ENCODE measurements at regions not wholly inside any gene's neighbourhood (a gene's known extent, or its start where the extent isn't known, plus 50 kb on each side); places are given as distances from the start of the nearest gene placed in this dataset.

DNA sequence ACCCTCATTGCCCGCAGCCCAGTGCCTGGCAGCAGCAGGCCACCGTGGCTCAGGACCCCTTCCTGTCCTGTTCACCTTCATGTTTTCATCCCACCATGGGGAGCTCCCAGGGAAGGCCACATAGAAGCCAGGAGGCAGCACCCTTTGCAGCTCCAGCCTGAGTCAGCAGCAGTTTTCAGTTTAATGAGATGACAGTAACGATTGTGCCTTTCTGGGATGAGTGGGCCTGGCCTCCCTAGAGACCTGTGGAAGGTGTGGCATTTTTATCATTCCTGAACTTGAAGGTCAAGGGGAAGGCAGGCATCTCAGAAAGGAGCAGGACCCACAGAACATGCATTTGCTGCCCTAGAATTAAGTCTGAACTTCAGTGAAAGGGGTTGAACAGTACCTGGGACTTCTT is 532.8 kb downstream of the FUT8 start:
- Mint-ChIP-seq H3K36me3 (no peaks in the 10 kb centered on the region), H3K27ac (no peak overlapping the region), H3K27me3 (peaks cover 5% of the 10 kb centered on the region), H3K9me3 (peaks cover 1% of the 10 kb centered on the region), H3K4me3 (no peak overlapping the region), H3K4me1 (peaks cover 50% of the 10 kb centered on the region)
- no peak for DNase-seq

DNA sequence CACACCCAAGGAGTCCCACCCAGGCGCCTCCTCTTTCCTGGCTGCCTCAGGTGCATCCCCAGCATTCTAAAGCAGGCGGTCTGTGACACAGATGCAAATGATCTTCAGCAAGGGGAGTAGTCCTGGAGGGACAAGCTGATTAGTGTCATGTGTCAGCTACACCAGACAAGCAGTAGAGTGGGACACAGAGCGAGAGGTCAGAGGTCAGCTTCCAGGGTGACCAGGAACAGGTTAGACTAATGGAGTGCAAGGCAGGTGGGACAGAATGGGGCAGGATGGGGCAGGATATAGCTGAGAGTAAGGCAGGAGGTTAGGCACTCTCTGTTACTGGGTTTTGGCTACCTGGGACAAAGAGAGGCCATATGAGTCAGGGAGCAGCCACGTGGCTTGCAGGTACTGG is 534.0 kb downstream of the FUT8 start:
- no peak for DNase-seq
- Mint-ChIP-seq H3K4me3 (no peak overlapping the region), H3K4me1 (peaks cover 51% of the 10 kb centered on the region), H3K27me3 (peaks cover 5% of the 10 kb centered on the region), H3K9me3 (peaks cover 1% of the 10 kb centered on the region), H3K27ac (no peak overlapping the region), H3K36me3 (no peaks in the 10 kb centered on the region)

DNA sequence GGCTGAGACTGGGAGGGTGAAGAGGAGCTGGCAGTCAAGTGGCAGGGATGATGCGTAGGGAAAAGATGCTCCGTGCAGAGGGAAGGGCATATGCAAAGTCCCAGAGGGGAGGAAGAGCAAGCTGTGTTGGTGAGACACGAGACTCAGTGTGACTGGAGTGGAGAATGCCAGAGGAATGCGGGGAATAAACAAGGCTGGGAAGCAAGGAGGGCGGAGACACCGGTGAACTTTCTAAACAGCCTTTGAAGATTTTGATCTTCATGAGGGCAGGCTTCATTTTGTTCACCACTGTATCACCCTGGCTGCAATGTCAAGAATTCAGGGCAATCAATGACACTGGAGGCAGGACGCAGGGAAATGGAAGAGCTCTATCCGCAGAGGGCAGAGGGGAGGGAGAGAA is 535.8 kb downstream of the FUT8 start:
- H3K9me3 Mint-ChIP-seq, result peaks cover 1% of the 10 kb centered on the region
- H3K36me3 Mint-ChIP-seq, result no peaks in the 10 kb centered on the region
- H3K4me1 Mint-ChIP-seq, result peaks cover 48% of the 10 kb centered on the region
- no peak overlapping the region for H3K4me3 Mint-ChIP-seq
- peak overlapping the region; percentile 57 for H3K27ac Mint-ChIP-seq
- H3K27me3 Mint-ChIP-seq, result peaks cover 5% of the 10 kb centered on the region
- DNase-seq, result no peak

DNA sequence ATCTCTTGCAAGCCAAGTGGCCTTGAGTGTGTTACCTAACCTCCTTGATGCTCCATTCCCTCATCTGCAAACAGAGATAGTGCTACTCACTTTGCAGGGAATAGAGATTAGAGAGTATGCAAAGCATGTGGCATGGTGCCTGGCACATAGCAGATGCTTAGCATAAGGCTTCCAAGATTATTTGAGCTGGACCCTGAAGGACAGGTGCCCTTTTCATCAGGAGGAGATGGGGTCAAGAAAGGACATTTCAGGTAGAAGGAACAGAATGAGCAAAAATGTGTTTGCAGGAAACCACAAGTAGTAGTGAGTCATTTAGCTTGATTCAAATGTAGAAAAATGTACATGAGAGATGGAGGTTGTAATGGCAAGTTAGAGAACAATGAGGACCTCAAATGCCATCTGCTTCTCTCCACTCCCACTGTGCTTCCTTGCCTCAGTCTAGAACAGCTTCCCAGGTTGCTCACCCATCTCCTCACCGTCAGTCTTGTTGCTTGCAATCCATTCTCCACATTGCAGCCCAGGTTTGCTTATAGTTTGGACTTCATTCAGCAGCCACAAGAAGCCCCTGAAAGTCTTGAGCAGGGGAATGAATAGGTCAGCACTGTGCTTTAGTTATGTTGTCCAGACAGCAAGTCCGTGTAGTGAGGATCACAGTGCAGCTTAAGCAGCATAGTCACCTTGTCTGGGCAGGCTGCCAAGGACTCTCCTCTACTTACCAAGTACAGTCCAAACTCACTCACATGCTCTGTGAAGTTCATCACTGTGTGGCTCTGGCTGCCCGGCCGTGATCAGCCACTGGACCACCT is 536.3 kb upstream of the CCDC196 start:
- H3K4me1 Mint-ChIP-seq, result peaks cover 39% of the 10 kb centered on the region
- peak overlapping the region; percentile 86 for H3K27ac Mint-ChIP-seq
- peaks cover 1% of the 10 kb centered on the region for H3K9me3 Mint-ChIP-seq
- peak; percentile 51 for DNase-seq
- H3K27me3 Mint-ChIP-seq, result peaks cover 5% of the 10 kb centered on the region
- H3K36me3 Mint-ChIP-seq, result no peaks in the 10 kb centered on the region
- peak overlapping the region; percentile 38 for H3K4me3 Mint-ChIP-seq

DNA sequence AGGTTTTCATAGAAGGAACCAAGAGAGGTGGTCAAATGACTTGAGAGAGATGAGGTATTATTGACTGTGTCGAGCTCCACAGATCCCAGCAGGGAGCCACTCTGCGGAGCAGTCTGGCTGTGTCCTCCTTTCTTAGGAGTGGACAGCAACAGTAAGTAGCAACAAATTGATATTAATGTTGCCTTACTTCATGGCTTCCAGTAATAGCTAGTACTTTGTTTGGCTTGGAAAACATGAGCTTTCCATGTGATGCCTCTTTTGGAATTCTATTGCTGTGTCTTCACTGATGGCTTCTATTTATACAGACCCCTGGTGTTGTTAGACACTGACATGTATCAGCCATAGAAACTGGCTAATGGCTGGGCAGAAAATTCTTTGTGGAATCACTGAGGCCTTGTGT is 531.2 kb upstream of the CCDC196 start:
- Mint-ChIP-seq H3K9me3 (no peaks in the 10 kb centered on the region), H3K4me3 (no peak overlapping the region), H3K4me1 (peaks cover 23% of the 10 kb centered on the region), H3K27ac (no peak overlapping the region), H3K27me3 (no peaks in the 10 kb centered on the region), H3K36me3 (no peaks in the 10 kb centered on the region)
- DNase-seq, result no peak

DNA sequence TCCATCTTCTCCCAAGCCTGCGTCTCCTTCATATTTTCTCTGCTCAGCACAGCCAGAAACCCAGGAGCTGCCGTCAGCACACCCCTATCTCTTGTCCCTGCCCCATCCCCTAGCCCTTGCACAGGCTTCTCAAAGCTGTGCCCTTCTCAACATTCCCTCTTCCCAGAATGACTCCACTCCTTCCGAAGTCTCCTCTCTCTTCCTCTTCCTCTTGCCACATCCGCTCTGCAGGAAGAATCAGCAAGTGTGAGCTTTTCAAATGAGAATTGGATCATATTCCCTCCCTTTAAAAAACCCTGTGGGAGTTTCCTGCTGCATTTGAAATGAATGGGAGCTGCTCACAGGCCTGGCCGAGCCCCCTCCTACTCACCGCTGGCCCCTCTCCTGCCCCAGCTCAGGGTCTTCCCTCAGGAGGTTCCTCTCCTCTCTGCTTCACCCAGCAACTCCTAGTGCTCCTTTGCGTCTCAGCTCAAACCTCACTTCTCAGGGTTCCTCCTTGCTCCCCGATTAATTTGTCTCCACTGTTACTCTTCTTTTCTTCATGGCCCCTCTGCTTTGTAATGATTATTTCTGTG is 528.5 kb upstream of the CCDC196 start:
- no peak overlapping the region for H3K4me3 Mint-ChIP-seq
- no peaks in the 10 kb centered on the region for H3K9me3 Mint-ChIP-seq
- peaks cover 25% of the 10 kb centered on the region for H3K4me1 Mint-ChIP-seq
- H3K27me3 Mint-ChIP-seq, result peaks cover 2% of the 10 kb centered on the region
- no peak for DNase-seq
- no peak overlapping the region for H3K27ac Mint-ChIP-seq
- no peaks in the 10 kb centered on the region for H3K36me3 Mint-ChIP-seq

DNA sequence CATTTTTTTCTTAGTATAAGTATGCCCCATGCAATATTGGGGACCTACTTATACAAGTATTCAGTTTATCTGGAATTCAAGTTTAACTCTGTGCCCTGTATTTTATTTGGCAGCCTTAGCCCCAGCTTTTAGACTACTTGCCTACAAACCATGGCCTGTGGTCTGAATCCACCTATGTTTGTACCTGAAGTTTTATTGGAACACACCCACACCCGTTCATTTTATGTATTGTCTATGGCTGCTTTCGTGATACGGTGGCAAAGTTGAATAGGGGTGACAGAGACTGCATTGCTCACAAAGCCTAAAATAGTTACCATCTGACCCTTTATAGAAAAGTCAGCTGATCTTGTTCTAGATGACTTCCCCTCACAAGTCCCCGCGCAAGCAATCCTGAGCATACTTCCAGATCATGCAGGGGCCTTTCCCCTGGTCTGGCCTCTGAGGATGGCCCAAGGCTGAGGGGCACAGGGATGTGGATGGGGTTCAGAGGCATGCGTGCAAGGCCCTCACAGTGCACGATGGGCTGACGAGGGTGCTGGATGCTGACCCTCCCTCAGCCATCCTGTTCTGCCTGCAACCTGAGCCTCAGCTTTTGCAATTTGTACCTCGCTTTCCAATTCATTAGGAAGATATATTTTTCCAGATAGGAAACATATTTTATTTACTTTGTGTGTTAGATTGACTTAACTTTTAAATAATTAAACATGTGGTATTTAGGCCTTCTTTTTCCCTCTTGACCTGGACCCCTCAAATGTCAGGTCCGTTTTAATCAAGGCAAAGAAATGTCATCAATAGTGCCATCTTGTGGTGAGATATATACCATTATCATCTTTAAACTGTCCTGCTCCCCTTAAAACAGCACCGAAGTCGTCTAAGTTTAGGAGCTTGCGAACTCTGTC is 527.3 kb upstream of the CCDC196 start:
- Mint-ChIP-seq H3K4me1 (peaks cover 26% of the 10 kb centered on the region), H3K4me3 (no peak overlapping the region), H3K36me3 (no peaks in the 10 kb centered on the region), H3K9me3 (no peaks in the 10 kb centered on the region), H3K27ac (no peak overlapping the region), H3K27me3 (peaks cover 3% of the 10 kb centered on the region)
- no peak for DNase-seq

DNA sequence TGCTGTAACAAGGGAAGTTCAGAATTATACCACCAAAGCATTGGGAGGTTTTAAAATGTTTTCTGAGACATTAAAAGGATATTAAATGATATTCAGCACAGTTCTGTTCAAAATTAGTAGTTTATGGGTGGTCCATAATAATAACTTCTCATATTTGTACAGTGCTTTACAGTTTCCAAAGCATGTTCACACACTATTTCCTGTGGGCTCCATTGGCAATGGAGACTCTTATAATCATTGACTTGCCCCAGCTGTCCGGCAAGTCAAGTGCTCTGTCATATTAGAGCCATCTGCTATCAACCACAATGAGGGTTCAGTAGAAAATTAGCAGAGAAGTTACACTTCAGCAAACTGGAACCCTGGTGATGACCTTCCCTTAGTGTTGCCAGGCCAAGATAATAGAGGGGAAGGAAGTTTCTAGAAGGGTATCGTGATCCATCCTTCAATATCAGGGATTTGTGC is 526.6 kb upstream of the CCDC196 start:
- H3K27me3 Mint-ChIP-seq, result peaks cover 3% of the 10 kb centered on the region
- no peaks in the 10 kb centered on the region for H3K36me3 Mint-ChIP-seq

DNA sequence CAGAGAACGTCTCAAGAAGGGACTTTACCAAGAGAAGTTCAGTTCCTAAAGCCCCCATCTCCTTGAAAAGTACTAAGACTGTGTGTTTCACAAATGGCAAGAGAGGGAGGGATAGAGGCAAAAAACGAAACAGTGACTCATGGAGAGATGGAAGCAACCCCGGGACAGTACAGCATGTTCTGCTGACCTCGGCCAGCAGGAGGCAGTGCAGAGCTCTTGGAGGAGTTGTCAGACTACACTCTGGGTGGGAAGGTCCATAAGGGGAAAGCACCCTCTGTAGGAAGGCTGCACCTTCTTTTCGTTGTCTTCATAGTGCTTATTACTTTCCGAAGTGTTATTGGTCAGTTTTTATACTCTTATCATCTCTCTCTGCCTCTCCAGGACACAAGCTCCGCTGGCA is 525.2 kb upstream of the CCDC196 start:
- Mint-ChIP-seq H3K36me3 (no peaks in the 10 kb centered on the region), H3K4me1 (peaks cover 26% of the 10 kb centered on the region), H3K27ac (no peak overlapping the region), H3K9me3 (no peaks in the 10 kb centered on the region), H3K27me3 (peaks cover 3% of the 10 kb centered on the region), H3K4me3 (no peak overlapping the region)
- DNase-seq, result peak; percentile 78

More for the DNA sequence above, 526.6 kb upstream of the CCDC196 start:
- no peak for DNase-seq
- Mint-ChIP-seq H3K4me1 (peaks cover 26% of the 10 kb centered on the region), H3K27ac (no peak overlapping the region), H3K9me3 (no peaks in the 10 kb centered on the region), H3K4me3 (no peak overlapping the region)

DNA sequence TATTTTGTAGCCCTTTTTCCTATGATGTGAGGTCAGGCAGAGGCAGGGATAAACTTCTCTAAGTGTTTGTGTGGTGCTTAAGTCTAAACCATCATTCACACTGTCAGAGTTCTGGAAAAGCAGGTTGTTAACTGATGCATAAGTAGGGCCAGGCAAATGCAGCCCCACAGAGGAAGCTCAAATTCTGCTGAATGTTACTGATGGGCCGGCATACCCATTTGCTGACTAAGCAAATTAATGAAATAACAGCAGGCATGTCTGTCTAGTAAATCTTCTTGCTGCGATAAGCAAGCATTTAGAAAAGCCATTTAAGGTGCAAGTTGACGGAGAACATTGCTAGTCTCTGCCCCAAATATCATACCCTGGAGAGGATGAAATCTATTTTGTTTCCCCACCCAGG is 523.2 kb upstream of the CCDC196 start:
- peaks cover 26% of the 10 kb centered on the region for H3K4me1 Mint-ChIP-seq
- H3K27ac Mint-ChIP-seq, result no peak overlapping the region
- DNase-seq, result no peak
- H3K9me3 Mint-ChIP-seq, result no peaks in the 10 kb centered on the region
- peaks cover 3% of the 10 kb centered on the region for H3K27me3 Mint-ChIP-seq
- no peaks in the 10 kb centered on the region for H3K36me3 Mint-ChIP-seq
- no peak overlapping the region for H3K4me3 Mint-ChIP-seq

DNA sequence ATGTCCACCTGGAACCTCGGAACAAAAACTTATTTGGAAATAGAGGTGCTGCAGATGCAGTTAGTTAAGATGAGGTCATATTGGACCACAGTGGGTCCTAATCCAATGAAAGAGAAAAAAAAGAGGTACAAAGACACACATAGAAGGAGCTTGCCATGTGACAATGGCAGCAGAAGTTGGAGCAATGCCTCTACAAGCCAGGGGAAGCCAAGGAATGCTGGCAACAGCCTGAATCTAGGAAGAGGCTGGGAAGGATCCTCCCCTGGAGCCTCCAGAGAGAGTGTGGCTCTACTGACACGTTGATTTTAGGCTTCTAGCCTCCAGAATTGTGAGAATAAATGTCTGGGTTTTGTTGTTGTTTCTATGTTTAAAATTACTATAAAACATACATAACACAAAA is 521.8 kb upstream of the CCDC196 start:
- no peaks in the 10 kb centered on the region for H3K36me3 Mint-ChIP-seq
- H3K27me3 Mint-ChIP-seq, result peaks cover 3% of the 10 kb centered on the region
- H3K4me3 Mint-ChIP-seq, result no peak overlapping the region
- H3K27ac Mint-ChIP-seq, result no peak overlapping the region
- peaks cover 18% of the 10 kb centered on the region for H3K4me1 Mint-ChIP-seq
- no peaks in the 10 kb centered on the region for H3K9me3 Mint-ChIP-seq
- no peak for DNase-seq

DNA sequence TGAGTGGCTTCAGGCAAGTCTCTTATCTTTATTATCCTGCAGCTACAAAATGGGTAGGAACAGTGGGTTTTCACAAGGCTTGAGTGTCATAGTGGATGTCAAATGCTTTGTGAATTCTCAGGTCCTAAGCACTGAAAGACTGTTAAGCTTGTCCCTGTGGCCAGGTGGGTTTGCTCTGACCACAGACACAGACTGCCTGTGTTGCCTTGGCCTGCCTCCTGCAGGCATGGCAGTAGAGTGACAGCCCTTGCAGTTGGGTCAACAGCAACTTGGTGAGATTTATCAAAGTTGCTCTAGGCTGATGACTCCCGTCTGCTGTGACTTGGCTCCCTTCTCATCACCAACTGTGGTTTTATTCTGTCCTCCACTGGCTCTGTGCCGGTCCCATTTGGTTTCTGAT is 520.0 kb upstream of the CCDC196 start:
- no peak for DNase-seq
- H3K27me3 Mint-ChIP-seq, result peaks cover 3% of the 10 kb centered on the region
- H3K4me3 Mint-ChIP-seq, result no peak overlapping the region
- no peak overlapping the region for H3K27ac Mint-ChIP-seq
- peaks cover 2% of the 10 kb centered on the region for H3K4me1 Mint-ChIP-seq
- H3K36me3 Mint-ChIP-seq, result no peaks in the 10 kb centered on the region
- H3K9me3 Mint-ChIP-seq, result no peaks in the 10 kb centered on the region

DNA sequence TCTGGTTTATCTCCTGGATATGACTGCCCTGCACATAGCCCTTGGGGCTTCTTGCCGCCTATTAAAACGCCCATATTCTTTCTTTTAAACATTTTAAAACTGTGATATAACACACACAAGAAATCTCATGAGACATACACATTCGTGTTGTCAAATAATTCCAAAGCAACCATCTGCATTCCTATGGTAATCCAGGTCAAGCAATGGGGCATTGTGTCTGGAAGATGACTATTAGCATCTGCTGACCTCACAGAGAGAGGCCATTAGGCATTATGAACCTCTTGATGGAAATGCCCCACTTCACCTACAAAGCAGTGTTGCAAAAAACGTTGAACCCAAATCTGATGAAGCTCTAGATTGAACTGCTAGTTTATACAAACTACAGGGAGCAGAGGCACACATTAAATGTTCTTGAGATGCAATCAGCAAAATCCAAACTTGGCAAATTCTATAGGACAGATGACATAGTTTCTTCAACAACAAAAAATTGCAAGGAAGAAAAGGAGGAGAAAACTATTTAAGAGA is 513.8 kb upstream of the CCDC196 start:
- H3K27ac Mint-ChIP-seq, result no peak overlapping the region
- no peak for DNase-seq
- no peak overlapping the region for H3K4me3 Mint-ChIP-seq
- H3K9me3 Mint-ChIP-seq, result no peaks in the 10 kb centered on the region
- no peaks in the 10 kb centered on the region for H3K4me1 Mint-ChIP-seq
- H3K27me3 Mint-ChIP-seq, result no peaks in the 10 kb centered on the region
- H3K36me3 Mint-ChIP-seq, result no peaks in the 10 kb centered on the region

DNA sequence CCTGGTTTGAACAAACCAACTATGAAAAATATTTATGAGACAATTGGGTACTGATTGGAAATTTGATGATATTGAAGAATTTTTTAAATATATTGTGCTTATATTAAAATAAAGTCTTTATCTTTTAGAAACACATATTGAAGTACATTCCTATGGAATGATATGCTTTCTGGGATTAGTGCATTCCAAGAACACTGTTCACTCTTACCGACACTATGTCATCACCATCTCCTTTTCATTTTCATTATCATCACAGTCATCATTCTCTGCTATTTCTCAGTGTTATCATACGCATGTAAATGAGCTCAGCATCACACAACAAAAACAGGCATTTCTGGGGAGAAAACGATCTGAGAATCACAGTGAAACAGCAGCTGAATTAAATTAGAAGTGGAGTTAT is 513.3 kb upstream of the CCDC196 start:
- Mint-ChIP-seq H3K27me3 (no peaks in the 10 kb centered on the region), H3K27ac (no peak overlapping the region), H3K4me1 (no peaks in the 10 kb centered on the region), H3K4me3 (no peak overlapping the region), H3K36me3 (no peaks in the 10 kb centered on the region), H3K9me3 (no peaks in the 10 kb centered on the region)
- DNase-seq, result no peak

DNA sequence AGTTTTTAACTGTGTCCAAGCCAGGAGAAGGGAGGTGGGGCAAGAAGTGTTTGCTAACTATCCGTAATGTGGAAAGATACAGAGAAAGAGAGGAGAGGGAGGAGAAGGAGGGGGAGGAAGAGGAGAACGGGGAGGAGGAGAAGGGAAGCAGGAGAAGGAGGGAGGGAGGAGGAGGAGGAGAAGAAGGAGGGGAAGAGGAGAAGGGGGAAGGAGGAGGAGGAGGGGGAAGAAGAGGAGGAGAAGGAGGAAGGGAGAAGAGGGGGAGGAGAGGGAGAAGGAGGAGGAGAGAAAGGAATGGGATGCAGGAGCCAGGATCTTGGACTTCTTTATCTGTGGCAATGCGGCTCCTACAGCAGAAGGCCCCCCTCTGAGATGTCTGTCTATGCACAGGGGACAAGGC is 510.3 kb upstream of the CCDC196 start:
- Mint-ChIP-seq H3K36me3 (no peaks in the 10 kb centered on the region), H3K4me1 (no peaks in the 10 kb centered on the region), H3K9me3 (peaks cover 8% of the 10 kb centered on the region), H3K4me3 (no peak overlapping the region), H3K27me3 (no peaks in the 10 kb centered on the region), H3K27ac (no peak overlapping the region)
- DNase-seq, result no peak

All from activated naive CD8-positive, alpha-beta T cell treated with anti-CD3 and anti-CD28 coated beads for 36 hours (primary cell).